Head of caudate nucleus (tissue), 42 donors: ENCODE measurements at regions not wholly inside any gene's neighbourhood (a gene's known extent, or its start where the extent isn't known, plus 50 kb on each side); places are given as distances from the start of the nearest gene placed in this dataset.

ENCODE experiments used
- DNase-seq, 42 donors: peaks; one replicate each; pipeline versions ENCODE4 v3.0.0 to v3.0.0-alpha.2; 2020 to 2021; ENCODE audit warnings: mixed read lengths in 7 of 42
- intact Hi-C: fragments of 100-400 bp; cut with DNase I; formaldehyde crosslinking; loops from one replicate; pipeline ENCODE4 v1.15.0; 2022

DNA sequence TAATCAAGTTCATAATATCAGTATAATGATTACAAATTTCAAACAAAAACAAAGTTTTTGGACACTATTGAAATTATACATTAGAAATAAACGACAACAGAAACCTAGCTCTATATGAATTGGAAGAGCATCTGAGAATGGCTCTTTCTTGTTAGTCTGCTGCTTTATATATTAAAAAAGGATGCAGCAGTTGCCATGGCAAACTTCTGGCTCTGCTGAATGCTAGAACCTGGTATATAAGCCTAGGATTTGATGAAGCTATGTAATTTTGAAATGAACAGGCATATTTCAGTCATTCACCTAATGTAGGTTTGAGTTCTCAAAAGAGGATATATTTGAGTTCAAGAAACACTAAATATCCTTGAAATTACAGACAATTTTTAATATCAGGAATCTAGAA, 252.7 kb upstream of the KCNMB2 start:
- intact Hi-C loops: no loop called here

DNA sequence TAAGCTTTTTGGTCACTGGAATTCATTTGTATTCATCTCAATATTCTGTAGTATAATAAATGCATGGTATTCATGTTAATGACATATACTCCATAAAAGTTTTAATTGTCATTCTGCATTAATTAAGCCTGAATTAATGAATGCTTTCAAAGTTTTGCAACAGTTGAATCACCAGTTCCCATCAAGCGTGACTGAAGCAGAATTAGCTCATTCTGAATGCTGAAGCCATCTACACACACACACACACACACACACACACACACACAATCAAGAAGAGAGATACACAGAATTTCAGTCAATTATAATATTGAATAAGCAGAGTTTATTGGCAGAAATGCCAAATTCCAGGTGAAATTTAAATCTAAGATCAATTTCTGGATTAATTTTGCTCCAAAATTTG, 252.1 kb upstream of the KCNMB2 start:
- DNase-seq: no peak
- intact Hi-C loops: no loop called here

More for the DNA sequence above, 252.7 kb upstream of the KCNMB2 start:
- DNase-seq: no peak

DNA sequence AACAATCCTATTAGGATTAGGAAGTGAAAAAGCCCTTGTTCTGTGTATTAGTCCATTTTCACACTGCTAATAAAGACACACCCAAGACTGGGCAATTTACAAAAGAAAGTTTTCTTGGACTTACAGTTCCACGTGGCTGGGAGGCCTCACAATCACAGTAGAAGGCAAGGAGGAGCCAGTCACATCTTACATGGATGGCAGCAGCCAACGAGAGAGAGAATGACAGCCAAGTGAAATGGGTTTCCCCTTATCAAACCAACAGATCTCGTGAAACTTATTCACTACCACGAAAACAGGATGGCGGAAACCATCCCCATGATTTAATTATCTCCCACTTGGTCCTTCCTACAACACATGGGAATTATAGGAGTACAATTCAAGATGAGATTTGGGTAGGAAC, 248.2 kb upstream of the KCNMB2 start:
- DNase-seq: no peak
- intact Hi-C loops: no loop called here

DNA sequence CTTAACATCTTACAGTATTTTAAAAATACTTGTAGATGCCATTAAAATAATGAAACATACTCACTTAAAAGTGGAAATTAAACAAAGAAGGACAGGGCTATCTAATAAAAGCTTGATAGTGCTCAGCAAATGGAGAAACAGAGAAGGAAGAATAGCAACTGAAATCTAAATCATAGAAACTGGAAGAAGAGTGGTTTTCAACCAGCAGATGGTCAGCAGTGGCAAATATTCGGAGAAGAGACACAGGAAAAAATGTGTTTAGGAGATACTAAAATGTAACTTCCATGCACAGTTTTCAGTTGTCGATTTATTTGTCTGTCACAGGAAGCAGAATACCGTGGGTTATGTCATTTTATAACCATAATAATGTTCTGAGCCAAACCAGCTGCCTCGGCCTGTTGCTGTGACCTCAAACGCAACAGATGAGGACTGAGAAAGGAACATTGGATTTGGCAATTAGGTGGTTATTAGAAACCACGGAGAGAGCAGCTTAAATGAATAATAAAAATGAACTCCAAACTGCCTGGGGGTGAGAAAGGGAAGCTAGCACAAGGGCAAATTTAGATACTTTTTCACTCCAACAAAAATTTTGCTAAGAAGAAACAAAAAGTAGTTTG, 246.6 kb upstream of the KCNMB2 start:
- intact Hi-C loops: no loop called here
- no peak for DNase-seq

DNA sequence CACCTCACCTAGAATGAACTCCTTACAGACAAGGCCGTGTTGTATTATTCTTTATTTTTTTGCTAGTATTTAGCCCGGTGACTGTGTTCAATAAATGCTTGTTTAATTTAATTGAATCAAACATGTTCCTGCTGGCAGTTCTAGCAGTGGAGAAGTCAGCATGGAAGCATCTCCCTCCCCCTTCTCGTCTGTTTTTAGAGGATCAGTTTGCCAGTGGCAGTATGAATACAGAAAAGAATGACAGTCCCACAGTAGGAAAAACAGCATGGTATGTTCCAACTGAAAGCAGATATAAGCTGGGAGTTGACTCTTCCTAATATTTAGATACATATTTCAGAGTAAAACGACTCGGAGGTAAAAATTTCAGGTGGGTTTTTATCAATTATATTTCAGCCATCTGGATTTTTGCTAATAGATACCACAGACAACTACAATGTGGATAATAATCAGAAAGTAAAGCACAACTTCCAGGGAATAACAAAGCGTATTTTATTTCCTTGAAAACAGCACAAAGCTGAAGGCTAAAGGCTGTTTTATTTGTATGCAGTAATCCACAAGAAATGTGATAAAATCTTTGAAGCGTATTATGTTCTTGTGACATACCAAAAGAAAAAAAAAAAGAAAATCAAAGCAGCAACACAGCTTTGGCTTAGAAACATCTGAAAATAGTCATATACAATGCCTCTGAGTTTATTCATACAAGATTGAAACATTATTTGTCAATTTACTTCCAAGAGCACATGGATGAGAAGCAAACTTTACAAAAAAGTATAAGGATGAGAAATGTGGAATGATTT, 244.5 kb upstream of the KCNMB2 start:
- no peak for DNase-seq
- intact Hi-C loops: no loop called here

DNA sequence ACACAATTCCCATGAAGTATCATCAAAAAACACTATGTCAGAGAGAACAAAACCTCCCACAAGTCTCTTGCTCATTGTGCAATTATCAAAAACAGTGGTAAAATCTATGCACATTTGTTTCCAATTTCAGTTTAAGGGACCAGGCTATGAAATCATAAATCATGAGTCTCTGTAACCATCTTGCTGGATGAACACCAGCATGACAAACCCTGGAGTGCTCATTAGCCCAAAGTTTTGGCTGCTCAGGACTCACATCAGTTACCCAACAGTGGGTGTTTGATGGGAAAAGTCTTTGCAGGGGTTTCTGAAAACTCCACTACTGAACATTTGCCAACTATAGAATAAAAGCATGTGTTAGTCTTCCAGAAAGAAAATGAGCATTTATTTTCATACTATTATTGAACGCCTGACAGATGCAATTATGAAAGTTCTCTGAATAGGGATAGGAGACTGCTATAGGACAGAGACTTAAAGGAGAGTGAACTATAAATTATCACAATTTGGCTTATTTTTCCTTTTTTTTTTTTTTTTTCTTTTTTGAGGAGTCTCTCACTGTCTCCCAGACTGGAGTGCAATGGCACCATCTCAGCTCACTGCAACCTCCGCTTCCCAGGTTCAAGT, 240.8 kb upstream of the KCNMB2 start:
- intact Hi-C loops: no loop called here
- DNase-seq: peak in 1 of 42 donors; percentile 10

DNA sequence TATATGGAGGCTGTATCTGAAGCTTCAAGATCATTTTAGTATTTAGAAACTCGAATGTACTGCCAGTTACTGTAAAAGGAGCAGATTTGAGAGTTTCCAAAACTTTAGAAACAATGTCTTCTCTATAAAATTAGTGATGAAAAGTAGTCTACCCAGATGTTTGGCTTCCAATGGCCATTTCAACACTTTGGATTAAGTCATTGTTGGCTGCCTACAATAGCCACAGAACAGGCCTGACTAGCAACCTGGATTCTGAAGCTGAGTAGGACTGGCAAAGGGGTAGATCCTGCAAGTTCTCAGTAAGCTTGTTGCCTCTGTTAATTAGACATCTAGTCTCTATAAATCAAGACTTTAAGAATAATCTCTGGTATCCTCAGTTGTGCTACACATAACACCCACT, 239.0 kb upstream of the KCNMB2 start:
- intact Hi-C loops: no loop called here
- DNase-seq: no peak

DNA sequence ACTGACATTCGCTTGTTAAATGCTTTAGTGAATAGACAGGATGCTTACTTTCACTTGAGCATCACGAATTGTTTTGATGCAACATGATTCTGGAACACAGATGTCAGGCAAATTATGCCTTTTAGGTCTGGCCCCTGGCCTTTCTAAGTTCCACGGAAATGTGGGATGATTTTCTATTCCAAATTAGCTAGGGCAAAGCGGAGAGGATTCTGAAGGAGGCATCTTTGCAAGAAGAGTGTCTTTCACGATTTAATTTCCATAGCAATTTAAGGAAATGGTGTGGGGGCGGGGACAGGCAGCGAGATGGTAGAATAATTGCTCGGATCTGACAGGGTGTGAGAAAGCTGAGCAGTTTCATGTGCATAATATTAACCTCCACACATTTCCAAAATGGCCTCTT, 238.5 kb upstream of the KCNMB2 start:
- intact Hi-C loops: no loop called here
- DNase-seq: peak in 37 of 42 donors; percentile 12 to 85 (median 56)

DNA sequence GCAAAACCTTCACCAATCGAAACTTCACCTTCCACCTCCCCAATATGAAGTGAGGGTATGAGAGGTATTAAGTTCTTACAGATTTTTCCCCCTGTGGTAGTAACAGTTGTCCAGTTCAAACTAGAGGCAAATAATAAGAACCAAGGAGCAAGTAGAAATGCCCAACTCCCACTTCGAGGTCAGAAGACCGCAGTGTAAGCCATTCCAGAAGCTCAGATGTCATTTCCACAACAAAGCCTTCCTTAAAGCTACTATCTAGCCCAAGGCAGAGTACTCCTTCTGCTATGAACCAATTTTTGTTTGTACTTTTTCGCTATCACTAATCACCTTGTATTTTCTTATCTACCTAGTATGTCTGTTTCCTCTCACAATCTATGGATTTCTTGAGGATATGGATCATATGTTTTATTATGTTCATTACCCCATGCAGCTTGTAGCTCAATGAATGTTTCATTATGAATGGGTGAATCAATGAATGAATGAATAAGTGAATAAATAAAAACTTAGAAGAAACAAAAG, 235.7 kb upstream of the KCNMB2 start:
- intact Hi-C loops: no loop called here
- DNase-seq: no peak

DNA sequence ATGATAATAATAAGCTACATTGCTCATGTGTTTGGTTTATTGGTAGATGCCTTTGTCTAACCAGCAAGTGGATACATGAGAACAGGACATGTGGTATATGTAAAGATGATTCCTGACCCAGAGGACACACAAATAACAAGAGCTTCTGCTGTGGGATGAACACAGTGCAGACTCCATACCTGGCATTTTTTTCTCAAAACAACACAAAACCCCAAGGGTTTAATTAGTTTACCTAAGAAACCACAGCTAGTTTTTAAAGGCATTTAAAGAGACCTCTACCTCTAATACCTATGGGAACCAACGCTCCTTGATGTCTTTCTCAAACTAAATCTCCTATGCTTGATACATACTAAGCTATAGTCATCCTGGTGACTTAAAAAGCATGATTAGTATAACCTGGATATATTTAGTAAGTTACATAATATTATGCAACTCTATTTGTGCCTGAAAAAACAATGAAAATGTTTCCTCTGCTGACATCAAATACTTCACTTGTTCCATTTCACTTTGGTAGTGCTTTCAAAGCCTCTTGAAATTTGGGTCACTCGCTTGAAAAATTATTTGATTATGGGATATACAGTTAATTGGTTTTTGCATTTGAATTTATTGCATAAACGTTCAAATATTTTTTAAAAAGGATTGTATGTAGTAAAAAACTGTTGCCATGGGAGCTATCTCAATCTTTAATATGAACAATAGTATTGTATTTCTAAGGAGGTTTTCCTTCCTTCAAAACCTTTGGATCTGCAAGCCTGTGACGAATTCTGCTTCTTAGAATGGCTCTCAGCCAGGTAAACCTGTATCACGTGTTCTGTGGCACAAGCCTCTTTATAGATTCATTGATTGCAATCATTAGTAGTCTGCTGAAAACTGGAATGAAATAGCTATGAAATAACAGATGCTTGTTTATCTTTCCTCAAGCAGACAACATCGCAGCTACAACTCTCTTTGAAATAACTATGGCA, 233.0 kb upstream of the KCNMB2 start:
- intact Hi-C loops: no loop called here
- DNase-seq: no peak

DNA sequence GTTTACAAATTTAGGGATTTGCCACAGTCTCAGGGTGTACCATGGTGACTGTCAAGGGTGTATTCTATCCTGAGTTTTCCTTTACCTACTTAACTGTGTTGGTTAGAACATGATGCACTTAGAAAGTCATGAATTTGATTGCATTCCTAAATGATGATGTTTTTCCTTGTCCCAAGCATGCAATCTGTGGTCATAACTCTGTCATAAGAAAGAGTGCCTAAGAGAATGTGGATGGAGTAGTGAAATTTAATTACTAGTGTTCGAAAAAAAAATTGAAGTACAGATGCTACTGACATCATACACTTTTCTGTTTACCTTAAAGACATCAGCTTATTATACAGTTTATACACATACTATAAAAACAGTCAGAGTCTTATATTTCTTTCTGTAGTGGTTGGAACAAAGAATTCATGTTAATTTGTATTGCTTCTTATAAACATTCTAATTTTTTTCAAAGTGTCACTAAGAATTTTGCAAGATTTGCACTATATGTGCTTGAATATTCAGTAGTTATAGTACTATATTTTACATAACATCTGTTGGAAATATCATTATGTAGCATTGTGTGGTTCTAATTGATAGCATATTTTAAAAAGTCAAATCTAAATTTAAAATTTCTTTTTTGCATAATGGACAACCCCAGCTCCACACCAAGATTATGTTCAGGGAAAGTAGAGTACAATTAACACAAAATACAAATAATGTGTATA, 231.3 kb upstream of the KCNMB2 start:
- intact Hi-C loops: no loop called here
- DNase-seq: no peak

DNA sequence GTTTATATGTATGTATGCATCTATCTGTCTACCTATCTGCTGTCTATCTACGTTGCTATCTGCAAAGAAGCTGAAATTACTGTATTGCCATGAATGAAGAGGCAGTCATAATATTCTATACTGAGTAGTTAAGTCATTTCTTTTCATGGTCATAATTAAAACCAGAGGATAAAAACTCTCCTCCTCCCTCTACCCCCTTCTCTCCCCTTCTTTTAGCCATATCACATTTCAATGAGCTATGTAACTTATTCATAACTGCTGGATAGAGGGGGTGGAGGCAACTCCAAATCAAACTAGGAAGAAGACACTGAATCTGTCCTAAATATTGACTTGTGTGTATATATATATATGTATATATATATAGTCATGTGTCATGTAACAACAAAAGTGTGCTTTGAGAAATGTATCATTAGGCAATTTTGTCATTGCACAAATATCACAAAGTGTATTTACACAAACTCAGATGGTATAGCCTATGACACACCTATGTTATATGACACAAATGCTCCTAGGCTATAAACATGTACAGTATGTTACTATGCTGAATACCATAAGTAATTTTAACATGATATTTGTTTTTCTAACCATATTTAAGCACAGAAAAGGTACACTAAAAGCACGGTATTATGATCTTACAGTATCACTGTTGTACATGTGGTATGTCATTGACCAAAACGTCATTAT, 229.7 kb upstream of the KCNMB2 start:
- no peak for DNase-seq
- intact Hi-C loops: no loop called here

DNA sequence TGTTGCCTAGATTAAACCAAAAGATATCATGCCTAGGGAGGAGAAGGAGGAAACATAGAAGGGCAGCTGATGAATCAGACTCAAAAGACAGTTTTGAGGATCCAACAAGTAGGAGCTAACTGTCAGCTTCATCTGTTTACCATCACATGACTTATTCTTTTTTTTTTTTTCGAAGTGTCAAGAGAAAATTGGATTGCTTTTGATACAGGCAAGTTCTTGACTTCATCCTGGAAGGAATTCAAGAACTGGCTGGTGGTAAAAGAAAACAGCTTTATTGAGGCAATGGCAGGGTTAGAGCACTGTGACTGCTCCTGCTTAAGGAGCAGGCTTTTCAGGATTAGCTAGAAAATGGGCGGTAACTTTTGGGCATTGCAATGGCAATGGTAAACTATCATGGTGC, 227.5 kb upstream of the KCNMB2 start:
- DNase-seq: no peak
- intact Hi-C loops: no loop called here

DNA sequence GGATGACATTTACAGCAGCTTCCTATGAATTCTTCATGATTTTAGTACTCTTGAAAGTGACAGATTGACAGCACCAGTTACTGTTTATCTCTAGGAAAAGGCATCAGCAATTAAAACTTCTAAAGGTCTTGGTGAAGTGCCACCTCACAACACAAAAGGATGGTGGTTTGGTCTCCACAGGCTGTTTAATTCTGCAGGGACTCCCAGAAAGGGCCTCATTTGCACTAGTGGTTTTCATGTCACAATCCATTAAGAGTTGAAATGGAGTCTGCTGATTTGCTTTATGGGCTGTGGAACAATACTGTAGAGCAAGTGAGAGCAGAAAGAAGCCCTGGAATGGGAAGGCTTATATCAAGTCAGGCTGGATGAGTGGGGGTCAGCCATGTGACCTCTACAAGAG, 225.3 kb upstream of the KCNMB2 start:
- intact Hi-C loops: no loop called here
- no peak for DNase-seq

DNA sequence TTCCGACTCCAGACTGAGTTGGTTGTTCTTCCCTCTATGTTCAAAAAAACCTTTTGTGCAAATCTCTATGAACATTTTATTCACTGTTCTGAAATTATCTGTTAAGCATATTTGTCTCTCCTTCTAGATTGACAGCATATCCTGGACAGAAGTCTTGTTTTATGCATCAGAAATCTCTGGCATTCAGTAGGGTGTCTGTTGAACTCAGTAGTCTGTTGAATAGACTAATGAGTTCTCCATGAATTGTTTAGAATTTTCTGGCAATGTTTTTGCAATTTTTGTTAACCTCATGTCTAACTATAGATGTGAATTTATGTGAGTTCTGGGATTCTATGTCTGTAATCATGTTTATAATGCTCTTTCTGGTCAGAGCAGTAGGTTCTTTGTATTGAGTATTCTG, 222.5 kb upstream of the KCNMB2 start:
- intact Hi-C loops: no loop called here
- DNase-seq: no peak

DNA sequence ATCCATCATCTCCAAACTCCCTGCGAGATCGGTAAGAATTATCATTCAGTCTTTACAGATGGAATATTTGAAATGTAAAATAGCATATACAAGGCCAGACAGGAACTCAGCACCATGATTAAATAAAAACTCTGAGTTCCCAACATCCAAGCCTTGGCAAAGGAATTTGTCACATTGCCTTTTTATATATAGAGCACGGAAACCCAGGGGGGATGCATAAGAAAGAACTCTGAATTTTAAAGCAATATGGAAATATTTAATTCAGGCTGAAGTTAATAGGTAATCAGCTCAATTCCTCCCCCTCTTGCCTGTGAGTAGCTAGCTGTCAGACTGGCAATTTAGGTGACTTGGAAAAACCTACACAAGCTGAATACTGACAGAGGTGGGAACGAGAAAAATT, 217.9 kb upstream of the KCNMB2 start:
- DNase-seq: peak in 9 of 42 donors; percentile 14 to 68 (median 36)
- intact Hi-C loops: no loop called here

DNA sequence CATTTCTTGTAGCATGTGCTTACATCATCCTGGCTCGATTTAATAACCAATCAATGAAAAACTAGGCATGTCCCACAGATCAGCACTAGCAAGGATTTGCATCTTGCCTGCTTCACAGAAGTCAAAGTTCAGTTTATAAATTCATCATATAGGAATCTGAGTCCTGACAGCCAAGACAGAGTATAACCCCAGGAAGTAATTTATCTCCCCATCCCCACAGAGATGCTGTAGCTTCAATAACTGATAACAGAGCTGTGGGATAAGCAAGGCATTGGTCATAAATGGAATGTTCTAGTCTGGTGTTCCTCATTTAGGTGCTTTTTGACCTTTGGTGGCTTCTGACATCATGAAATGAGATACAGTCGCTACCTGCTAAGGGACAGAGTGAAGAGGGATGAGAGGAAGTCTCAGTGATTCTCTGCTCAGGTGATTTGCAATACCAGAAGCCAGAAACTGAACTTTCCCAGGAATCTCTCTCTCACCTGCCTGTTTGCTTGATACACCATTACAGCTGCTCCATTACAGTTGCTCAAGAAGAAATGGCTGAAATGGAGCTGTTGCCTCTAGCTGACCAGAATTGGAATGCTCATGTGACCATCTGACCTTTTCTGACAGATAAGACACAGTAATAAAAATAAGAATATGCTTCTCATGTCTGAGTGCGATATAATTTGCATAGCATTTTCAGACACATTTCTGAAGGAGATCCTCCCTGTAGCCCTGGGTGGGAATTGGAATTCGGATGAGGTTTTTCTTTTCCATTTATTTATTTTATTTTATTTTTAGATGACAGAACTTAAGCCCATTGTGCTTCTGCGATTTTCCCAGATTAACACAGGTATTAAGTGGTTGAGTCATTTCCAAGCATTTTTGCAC, 217.1 kb upstream of the KCNMB2 start:
- intact Hi-C loops: no loop called here
- DNase-seq: no peak
